ENCODE measurements at regions not wholly inside any gene's neighbourhood (a gene's known extent, or its start where the extent isn't known, plus 50 kb on each side); places are given as distances from the start of the nearest gene placed in this dataset.
A peak's percentile ranks its signal among the peaks of the same experiment; 100 is the strongest.

DNA sequence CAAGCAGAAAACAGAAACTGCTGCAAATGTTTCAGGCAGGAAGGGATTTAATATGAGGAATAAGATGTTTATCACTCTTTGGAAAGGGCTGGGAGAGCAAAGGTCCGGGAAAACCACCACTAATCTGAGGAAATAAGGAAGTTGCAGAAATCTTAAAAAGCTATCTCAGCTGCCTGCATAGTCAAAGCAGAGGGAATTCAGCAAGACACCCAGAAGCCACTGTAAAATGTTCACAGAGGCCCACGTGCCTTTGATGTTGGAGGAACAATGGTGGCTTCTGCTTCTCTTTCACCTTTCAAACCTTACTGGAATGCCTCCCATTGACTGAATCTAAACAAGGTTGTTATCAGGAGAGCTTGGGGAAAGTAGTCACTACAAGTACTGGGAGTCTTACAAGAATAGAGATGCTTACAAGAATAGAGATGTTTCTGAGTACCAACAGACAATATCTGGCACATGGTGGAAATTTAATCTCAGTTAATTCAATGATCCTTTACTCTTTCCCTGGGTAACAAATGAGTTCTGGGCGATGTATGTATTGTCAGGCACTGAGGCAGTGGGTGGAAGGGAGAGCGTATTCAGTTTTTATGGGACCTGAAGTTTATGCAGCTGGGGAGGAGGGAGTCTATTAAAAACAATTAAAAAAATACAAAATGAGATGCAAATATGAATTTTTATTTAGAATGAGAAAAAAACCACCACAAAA is 56.1 kb upstream of the MED13 start:
- Histone ChIP-seq H3K27ac (peak overlapping the region in 1 of 4 donors; percentile 6), H3K27me3 (no peaks in the 10 kb centered on the region), H3K9me3 (no peaks in the 10 kb centered on the region), H3K4me1 (no peaks in the 10 kb centered on the region), H3K36me3 (no peaks in the 10 kb centered on the region), H3K4me3 (no peak overlapping the region)
- DNase-seq = no peak
- TF ChIP-seq POLR2A (IDR thresholded peaks at IDR 0.05) = no peak
- TF ChIP-seq, protein P1, sequence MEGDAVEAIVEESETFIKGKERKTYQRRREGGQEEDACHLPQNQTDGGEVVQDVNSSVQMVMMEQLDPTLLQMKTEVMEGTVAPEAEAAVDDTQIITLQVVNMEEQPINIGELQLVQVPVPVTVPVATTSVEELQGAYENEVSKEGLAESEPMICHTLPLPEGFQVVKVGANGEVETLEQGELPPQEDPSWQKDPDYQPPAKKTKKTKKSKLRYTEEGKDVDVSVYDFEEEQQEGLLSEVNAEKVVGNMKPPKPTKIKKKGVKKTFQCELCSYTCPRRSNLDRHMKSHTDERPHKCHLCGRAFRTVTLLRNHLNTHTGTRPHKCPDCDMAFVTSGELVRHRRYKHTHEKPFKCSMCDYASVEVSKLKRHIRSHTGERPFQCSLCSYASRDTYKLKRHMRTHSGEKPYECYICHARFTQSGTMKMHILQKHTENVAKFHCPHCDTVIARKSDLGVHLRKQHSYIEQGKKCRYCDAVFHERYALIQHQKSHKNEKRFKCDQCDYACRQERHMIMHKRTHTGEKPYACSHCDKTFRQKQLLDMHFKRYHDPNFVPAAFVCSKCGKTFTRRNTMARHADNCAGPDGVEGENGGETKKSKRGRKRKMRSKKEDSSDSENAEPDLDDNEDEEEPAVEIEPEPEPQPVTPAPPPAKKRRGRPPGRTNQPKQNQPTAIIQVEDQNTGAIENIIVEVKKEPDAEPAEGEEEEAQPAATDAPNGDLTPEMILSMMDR (IDR thresholded peaks at IDR 0.05) = no peak

DNA sequence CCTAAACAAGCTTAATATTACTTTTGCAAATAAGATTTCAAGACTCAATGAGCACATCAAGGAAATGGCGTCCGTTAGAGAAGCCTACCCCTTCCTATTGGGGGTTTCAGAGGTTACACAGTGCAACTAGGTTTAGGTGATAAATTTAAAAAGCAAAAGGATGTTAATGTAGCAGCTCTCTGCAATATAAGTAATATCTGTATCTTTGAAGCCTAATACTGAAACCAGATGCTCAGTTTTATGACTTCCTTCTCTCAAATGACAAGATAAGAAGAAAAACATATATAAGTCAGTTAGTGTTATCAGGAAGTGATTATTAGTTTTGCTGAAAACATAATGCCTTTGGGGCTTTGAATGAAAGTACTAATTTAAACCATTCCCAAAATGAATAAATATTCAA is 54.3 kb upstream of the MED13 start:
- no peak overlapping the region for H3K27ac ChIP-seq
- H3K4me1 ChIP-seq = no peaks in the 10 kb centered on the region
- no peaks in the 10 kb centered on the region for H3K27me3 ChIP-seq
- no peak for DNase-seq
- no peak overlapping the region for H3K4me3 ChIP-seq
- TF ChIP-seq POLR2A (IDR thresholded peaks at IDR 0.05) = no peak
- TF ChIP-seq, protein P1 (IDR thresholded peaks at IDR 0.05) = no peak
- H3K9me3 ChIP-seq = no peaks in the 10 kb centered on the region
- H3K36me3 ChIP-seq = no peaks in the 10 kb centered on the region

Small RNA genes in the stretch of these regions (small RNA-seq; reads per million reads assigned to genes)
- 0 reads per million in 2 donors for gene RF00019
